BE2C (cell line): ENCODE measurements at regions not wholly inside any gene's neighbourhood (a gene's known extent, or its start where the extent isn't known, plus 50 kb on each side); places are given as distances from the start of the nearest gene placed in this dataset.

Experiments used
- DNase-seq: peaks from one replicate; pipeline ENCODE4 v3.0.0-alpha.2; 2020
- H3K27me3 ChIP-seq: fragments of 250-450 bp; sonication (Bioruptor Pico); 2 replicates; pipeline ENCODE4 v1.5.1; 2020; ENCODE audit warnings: mild to moderate bottlenecking
- H3K36me3 ChIP-seq: fragments of 250-450 bp; sonication (Bioruptor Pico); 2 replicates; pipeline ENCODE4 v1.5.1; 2020; ENCODE audit warnings: mild to moderate bottlenecking
- H3K4me1 ChIP-seq: fragments of 250-450 bp; sonication (Bioruptor Pico); 2 replicates; pipeline ENCODE4 v1.5.1; 2020
- H3K4me3 ChIP-seq: 2 replicates; pipeline ENCODE4 v1.5.1; 2011; ENCODE audit warnings: low read depth, low read length
- H3K9me3 ChIP-seq: fragments of 250-450 bp; sonication (Bioruptor Pico); 2 replicates; pipeline ENCODE4 v1.5.1; 2020
- TF ChIP-seq, protein P1 (sequence below): IDR thresholded peaks from 2 replicates; pipeline ENCODE4 v1.5.1; 2012; ENCODE audit warnings: mild to moderate bottlenecking, low read depth, low read length

DNA sequence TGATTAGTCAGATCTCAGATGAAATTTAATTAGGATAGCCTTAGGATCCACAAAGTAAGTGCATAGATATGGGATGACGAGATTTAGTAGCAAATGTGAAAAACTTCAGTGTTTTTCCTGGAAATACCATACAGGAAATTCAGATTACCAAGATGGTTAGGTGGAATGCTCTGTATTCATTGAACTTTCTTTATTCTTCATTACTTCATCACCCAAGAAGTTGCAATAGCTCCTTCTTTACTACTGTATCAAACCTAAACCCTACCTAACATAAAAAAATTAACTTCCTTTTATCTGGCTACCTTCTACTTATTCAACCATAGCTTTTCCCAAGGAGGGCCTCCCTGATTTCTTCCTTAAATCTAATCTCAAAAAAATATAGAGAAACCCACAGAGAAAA lies 100.4 kb downstream of the TTC6 start:
- no peaks in the 10 kb centered on the region for H3K36me3 ChIP-seq
- TF ChIP-seq, protein P1, sequence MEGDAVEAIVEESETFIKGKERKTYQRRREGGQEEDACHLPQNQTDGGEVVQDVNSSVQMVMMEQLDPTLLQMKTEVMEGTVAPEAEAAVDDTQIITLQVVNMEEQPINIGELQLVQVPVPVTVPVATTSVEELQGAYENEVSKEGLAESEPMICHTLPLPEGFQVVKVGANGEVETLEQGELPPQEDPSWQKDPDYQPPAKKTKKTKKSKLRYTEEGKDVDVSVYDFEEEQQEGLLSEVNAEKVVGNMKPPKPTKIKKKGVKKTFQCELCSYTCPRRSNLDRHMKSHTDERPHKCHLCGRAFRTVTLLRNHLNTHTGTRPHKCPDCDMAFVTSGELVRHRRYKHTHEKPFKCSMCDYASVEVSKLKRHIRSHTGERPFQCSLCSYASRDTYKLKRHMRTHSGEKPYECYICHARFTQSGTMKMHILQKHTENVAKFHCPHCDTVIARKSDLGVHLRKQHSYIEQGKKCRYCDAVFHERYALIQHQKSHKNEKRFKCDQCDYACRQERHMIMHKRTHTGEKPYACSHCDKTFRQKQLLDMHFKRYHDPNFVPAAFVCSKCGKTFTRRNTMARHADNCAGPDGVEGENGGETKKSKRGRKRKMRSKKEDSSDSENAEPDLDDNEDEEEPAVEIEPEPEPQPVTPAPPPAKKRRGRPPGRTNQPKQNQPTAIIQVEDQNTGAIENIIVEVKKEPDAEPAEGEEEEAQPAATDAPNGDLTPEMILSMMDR = no peak
- no peak for DNase-seq
- H3K9me3 ChIP-seq = no peaks in the 10 kb centered on the region
- H3K4me1 ChIP-seq = no peaks in the 10 kb centered on the region
- H3K4me3 ChIP-seq = no peak overlapping the region
- no peaks in the 10 kb centered on the region for H3K27me3 ChIP-seq

DNA sequence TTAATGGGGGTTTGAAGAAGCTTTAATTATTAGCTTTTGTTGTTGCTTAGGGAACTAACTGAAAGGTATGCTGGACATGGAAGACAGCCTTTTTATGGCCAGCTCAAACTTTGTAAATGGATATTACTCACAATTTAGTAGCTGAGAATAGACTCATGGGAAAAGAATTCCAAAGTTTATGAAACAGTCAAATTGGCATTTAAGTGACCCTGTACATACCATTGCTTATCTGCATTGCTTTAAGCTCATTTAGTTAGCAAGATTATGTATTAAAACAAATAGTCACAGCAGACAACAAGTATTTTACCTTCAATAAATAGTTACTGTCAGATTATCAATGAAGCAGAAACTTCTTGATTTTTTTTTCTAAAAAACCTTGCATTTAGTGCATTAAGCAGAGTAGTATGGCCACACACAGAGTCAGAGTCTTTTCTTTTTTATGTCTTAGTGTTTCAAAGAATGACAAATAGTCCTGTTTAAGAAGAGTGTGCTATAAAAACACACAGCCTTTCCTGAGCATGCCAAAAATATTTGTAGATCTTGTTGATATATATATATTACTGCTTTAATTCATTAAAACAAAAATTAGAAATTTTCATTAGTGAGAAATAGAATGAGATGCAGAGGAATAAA lies 102.2 kb downstream of the TTC6 start:
- TF ChIP-seq, protein P1 = no peak
- Histone ChIP-seq H3K27me3 (peaks cover 2% of the 10 kb centered on the region; the same call in 1 of the 2 replicates), H3K4me1 (no peaks in the 10 kb centered on the region), H3K9me3 (no peaks in the 10 kb centered on the region), H3K4me3 (no peak overlapping the region), H3K36me3 (no peaks in the 10 kb centered on the region)
- DNase-seq = no peak

DNA sequence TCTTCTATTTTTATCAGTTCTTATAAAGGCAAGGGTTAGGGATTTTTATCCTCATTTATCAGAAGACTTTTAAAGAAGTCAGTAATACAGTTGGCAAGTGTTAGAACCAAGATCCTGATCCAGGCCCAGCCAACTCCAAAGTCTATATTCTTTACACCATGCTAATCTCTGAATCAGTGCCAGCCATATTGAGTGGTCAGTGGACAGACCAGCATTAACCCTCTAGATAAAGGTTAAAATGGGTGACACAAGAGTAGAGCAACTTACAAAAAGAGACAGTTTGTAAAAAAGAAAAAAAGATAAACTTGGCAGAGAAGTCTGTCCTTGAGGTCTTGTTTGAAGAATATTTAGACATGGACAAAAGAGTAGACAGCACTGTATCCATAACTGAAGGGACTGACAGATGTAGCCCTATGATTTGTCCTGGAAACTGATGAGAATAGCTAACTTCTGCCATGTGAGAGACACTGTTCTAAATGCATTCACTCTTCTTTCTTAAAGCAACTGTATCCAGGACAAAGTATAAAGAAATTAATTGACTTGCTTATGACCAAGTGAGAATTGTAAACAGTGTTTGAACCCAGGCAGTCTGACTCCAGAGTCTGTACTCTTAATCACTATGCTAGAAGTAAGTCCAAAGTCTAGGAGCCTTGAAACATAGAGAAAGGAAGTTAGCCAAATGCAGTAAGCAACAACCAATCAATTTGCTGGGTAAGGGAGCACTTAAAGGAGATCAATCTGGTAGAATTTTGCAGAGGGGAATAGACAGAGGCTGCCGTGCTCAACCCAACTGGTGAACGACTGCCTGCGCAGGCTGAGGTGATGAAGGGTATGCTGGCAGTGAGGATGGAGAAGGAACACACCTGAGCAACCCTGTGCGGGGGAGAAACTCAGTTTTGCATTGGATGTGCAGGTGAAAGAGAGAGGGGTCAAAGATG lies 103.7 kb downstream of the TTC6 start:
- Histone ChIP-seq H3K9me3 (no peaks in the 10 kb centered on the region), H3K27me3 (peaks cover 12% of the 10 kb centered on the region), H3K36me3 (no peaks in the 10 kb centered on the region), H3K4me1 (no peaks in the 10 kb centered on the region), H3K4me3 (no peak overlapping the region)
- DNase-seq = no peak
- TF ChIP-seq, protein P1 = no peak

DNA sequence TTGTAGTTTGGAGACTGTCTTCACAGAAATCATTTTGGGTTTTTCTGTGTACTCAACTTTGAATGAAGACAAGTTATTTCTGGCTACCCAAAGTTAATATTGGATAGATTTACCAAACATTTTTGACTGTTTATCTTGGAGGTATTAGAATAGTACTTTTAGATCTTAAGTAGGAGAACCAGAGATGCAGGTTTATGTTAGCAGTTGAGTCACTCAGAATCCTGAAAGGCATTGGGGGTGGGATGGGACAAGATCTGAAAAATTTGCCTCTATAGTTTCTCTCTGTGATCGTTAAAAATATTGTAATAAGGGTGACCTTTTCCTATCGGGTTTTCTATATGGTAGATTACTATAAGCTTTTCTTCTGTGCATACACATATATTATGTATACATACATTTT lies 112.3 kb downstream of the TTC6 start:
- TF ChIP-seq, protein P1 = no peak
- Histone ChIP-seq H3K4me1 (no peaks in the 10 kb centered on the region), H3K4me3 (no peak overlapping the region), H3K27me3 (peaks cover 27% of the 10 kb centered on the region), H3K36me3 (no peaks in the 10 kb centered on the region), H3K9me3 (no peaks in the 10 kb centered on the region)
- DNase-seq = no peak

DNA sequence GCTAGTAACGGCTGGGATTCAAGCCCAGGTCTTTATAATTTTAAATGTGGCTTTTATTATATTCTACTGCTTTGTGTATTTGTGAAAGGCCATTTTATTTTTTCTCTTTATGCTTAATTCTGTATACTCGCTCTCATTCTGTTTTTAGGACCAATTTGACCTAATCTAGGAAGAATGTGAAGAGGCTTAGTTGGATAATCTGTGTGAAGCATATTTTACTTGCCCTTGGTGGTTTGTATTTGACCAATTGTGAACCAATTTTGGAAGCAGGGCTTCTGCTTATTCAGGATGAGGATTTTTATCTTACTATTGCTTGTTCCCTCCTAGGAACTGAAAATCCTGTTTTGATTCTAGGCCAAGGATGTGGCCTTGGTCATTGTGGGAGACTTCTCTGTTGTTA lies 113.1 kb downstream of the TTC6 start:
- Histone ChIP-seq H3K36me3 (no peaks in the 10 kb centered on the region), H3K4me3 (no peak overlapping the region), H3K27me3 (peaks cover 20% of the 10 kb centered on the region), H3K4me1 (no peaks in the 10 kb centered on the region), H3K9me3 (no peaks in the 10 kb centered on the region)
- DNase-seq = no peak
- TF ChIP-seq, protein P1 = no peak
